GM12874 (cell line): ENCODE measurements at regions not wholly inside any gene's neighbourhood (a gene's known extent, or its start where the extent isn't known, plus 50 kb on each side); places are given as distances from the start of the nearest gene placed in this dataset.

ENCODE experiments used
- TF ChIP-seq, protein P1 (sequence below): IDR thresholded peaks from 2 replicates; pipeline ENCODE4 v1.5.1; 2011; ENCODE audit warnings: low read depth, mild to moderate bottlenecking, control low read depth, low read length, moderate library complexity; ENCODE audit not compliant: insufficient read depth

DNA sequence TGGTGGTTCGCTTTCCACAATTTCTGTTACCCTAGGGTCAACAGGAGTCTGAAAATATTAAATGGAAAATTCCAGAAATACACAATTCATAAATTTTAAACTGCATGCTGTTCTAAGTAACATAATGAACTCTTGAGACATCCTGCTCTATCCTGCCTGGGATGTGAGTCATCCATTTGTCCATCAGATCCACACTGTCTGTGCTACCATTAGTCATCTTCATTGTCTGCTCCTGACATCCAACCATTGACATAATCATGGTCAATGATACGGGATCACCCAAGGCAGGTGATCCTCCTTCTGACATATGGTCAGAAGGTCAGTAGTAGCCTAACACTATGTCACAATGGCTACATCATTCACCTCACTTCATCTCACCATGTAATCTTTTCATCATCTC, 276.7 kb upstream of the KIF2A start:
- TF ChIP-seq, protein P1, sequence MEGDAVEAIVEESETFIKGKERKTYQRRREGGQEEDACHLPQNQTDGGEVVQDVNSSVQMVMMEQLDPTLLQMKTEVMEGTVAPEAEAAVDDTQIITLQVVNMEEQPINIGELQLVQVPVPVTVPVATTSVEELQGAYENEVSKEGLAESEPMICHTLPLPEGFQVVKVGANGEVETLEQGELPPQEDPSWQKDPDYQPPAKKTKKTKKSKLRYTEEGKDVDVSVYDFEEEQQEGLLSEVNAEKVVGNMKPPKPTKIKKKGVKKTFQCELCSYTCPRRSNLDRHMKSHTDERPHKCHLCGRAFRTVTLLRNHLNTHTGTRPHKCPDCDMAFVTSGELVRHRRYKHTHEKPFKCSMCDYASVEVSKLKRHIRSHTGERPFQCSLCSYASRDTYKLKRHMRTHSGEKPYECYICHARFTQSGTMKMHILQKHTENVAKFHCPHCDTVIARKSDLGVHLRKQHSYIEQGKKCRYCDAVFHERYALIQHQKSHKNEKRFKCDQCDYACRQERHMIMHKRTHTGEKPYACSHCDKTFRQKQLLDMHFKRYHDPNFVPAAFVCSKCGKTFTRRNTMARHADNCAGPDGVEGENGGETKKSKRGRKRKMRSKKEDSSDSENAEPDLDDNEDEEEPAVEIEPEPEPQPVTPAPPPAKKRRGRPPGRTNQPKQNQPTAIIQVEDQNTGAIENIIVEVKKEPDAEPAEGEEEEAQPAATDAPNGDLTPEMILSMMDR, result no peak

DNA sequence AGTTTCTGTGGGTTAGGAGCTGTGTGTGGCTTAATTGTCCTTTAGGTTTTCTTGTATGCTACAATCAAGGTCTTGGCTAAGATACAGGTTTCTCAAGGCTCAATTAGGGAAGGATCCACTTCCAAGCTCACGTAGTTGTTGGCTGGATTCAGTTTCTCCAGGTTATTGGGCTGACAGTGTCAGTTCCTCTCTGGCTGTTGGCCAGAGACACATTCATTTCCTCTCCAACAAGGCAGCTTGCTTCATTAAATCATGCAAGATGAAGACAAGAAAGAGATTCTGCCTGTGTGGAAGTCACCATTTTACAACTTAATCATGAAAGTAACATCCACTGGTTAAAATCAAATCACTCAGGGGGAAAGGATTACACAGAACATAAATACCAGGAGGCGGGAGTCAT, 275.7 kb upstream of the KIF2A start:
- TF ChIP-seq, protein P1, result no peak

DNA sequence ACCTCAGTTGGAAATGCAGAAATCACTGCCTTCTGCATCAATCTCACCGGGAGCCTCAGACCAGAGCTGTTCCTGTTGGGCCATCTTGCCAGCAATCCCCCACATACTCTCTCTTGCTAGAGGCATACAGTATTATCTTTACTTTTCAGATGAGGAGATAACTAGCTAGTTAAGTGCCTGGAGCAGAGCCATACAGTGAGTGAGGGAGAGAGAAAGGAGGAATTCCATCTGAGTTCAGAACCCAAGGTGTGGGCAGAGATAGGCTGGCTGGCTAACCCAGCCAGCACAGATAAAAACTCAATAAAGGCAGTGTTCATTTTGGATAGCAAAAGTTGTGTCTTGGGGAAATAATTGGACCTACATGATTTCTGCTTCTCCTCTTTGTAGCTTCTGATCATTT, 268.0 kb upstream of the KIF2A start:
- TF ChIP-seq, protein P1, result no peak

DNA sequence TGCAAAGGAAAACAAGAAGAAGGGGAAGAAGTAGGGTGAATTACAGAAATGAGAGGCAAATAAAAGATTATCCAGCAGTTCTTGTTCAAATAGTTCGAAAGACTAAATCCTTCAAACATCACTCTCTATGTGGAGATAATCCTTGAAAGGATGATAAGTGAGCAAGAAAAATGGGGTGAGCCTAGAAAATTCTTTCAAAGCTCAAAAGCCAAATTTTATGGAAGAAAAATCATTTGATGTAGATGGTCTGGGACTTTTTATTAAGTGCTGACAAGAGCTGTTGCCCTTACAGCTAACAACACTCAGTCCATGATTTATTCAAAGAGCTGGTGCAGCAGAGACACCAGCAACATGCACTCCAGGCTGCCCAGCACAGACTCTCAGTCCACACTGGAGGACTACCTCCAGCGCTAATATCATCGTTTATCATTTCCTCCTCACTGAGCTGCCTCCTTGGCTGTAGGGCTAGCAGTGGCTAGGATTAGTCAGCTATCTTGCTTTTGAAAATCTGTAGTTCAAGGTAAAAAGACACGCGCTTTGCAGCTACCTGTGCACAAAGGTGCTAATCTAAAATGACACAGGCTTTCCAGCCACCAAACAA, 264.8 kb upstream of the KIF2A start:
- TF ChIP-seq, protein P1, result no peak

DNA sequence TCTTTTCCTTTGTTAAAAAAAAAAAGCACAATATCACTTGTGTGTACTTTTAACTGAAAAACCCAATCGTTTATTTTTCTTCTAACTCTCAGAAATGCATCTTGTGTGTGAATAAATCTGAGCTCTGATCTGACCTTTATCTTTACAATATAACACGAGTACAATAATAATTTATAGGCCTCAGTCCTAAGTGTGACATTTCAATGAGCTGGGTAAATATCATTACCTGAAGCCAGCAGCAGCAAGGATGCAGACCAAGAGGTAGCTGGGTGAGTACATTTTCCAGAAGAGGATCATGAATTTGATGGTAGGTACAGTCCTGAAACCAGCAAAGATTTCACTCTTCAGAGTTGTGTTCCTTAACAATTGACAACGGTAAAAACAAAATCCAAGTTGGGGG, 264.0 kb upstream of the KIF2A start:
- TF ChIP-seq, protein P1, result no peak

DNA sequence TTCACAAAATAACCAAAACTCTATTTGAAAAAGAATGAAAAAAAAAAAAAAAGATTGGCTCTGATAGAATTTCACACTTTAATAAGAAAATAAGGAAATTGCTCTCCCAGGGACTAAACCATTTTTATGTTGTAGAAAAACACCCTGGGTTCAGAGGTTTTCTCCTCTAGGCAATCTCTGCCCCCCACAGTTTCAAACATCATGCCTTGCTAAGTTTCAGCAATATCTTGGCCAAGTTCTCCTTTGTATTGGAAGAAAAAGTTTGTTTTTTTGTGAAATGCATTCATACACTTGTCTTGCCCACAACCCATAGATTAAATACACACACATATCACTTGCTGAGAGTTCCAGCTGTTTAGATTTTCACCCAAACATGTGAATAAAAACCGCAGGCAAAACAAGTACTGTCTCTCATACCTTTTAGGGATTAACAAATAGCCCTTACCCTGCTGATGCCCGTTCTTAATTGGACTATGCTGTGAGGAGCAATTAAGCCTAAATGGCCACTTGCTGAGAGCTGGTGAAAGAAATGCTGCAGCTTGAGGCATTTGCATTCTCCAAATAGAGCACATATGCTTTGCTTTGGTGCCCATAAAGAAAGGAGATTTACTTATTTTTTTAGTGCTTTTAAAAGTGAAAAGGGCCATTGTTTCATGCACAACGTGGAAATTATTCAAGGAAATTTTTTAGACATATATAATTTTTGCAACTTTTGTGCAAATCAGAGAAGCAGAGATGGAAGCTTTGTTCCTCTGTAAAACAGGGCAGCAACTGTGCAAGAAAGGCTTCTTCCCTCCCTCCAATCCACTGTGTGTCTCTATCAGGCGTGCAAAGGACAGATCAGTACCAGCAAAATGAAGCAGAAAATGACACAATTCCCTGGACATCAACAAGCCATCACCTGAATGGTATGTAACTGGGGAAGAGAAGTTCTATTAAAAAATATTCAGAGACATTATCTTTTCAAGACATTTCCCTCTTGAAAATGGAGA, 262.4 kb upstream of the KIF2A start:
- TF ChIP-seq, protein P1, result no peak

DNA sequence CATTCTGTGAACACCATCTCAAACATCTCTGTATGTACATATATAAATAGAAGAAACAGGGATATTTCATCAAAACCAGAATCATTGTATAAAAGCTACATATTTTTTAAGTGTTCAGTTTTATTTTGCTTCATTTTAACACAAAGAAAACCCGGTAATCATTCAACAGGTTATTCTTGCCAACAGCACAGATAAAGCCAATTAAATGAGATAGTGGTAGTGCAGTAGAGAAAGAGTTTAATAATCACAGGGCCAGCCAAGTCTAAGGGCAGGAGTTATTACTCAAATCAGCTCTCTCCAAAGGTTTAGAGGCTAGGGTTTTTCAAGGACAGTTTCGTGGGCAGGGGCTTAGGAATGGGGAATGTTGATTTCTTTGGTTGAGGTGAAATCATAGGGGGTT, 261.0 kb upstream of the KIF2A start:
- TF ChIP-seq, protein P1, result no peak
